Pulmonary artery endothelial cell (primary cell): ENCODE measurements at regions not wholly inside any gene's neighbourhood (a gene's known extent, or its start where the extent isn't known, plus 50 kb on each side); places are given as distances from the start of the nearest gene placed in this dataset.

ENCODE experiments used
- DNase-seq: peaks from one replicate; pipeline ENCODE4 v3.0.0-alpha.2; 2011; ENCODE audit warnings: low read depth, low spot score

DNA sequence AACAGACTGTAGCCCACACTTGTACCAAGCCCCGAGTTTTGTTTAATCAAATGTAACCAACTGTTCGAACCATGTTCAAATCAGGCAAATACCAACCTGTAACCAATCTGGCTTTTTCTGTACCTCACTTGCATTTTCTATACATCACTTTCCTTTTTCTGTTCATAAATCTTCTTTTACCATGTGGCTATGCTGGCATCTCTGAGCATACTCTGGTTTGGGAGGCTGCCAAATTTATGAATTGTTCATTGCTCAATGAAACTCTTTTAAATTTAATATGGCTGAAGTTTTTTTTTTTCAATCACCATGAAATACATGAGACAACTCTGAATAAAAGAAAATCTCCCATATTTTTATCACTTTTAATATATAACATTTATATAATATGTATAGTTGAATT lies 256.1 kb downstream of the SLITRK6 start:
- DNase-seq = no peak

DNA sequence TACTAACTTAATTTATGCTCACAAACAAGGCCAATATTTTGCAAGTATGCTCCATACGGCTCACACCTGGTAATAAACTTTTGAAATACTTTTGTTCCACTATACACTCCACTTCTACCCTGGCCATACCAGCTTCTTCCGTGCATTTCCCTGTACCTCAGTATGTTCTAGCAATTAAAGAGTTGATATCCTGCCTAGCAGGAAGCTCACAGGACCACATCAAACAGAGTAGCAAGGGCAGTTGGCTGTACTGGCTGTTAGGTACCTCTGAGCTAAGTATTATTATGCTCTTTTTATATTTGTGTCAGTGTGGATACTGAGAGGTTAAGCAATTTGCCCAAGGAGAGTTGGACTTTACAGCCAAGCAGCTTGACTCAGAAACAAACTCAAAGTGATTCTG lies 257.7 kb downstream of the SLITRK6 start:
- DNase-seq = no peak

DNA sequence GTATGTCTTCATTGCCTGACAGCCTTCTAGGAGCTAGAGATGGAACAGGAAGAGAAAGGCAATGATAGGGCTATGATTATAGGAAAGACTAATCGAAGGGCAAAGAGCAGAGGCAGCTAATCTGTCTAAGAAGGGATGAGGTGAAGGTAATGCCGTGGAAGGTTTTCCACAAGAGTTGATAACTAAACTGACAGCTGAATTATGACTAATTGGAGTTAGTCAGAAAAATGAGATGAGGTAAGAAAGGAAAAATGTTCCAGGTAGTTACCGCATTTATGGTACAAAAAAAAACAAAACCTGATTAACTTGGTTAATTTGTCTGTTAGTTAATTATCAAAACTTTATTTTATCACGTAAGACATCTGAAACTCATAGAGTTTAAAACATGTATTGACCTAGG lies 260.3 kb downstream of the SLITRK6 start:
- no peak for DNase-seq

DNA sequence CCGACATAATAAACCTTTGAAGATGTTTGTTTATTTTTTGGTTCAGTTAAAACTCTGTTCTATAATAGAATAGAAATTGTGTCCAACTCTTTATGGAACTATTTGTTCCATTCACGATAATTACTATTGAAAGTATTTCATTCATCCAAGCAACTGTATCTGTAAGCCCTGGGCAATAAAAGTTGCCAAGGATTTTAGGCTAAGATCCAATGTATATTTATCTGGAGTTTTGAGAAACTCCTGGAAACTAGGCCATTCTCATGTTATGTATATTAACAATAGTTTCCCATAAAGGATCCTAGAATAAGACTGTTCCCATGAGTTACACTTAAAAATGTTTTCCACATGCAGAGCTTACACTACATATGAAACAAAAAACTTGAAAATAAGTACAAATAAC lies 261.6 kb downstream of the SLITRK6 start:
- no peak for DNase-seq

DNA sequence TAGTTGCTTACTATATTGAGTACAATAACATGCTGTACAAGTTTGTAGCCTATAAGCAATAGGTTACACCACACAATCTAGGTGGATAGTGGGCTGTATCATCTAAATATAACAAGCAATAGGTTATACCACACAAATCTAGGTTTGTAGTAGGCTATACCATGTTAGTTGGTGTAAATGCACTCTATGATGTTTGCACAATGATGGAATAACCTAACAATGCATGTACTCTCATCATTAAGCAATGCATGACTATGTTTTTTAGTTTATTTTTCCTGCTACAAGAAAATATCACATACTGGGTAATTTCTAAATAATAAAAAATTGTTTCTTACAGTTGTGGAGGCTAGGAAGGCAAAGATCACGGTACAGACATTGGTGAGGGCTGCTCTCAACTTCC lies 262.5 kb downstream of the SLITRK6 start:
- DNase-seq = no peak

DNA sequence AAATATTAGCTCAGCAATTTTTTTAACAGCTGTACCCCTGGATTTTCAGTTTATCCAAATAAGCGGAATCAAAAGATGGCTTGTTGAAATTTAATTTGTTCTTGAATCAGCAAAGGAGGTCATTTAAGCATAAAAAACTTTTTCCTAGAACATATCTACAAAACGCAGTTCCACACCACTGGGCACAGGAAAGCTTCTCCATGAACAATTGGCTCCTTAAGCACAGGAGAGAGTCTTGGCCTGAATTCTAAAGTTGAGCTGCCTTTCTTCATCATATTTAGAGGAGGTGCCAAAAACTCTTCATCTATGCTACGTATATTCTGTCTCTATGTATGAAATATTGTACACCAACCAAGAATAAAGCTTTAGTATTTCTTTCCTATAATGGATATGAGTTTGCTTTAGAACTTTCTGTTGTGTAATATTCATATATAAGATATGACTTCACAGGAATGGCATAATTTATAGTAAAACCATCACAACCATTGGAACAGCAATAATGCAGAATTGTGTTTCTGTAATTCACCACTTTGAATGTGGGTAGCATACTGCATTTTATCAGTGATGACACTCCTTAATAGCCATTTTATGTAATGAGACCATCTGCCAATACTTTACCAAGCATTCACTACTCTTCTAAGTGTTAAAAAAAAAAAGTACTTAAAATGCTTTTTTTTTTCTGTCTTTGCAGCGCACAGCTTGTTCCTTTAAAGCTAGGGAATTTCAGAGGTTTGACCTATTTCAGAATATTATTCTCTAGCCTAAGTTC lies 263.7 kb downstream of the SLITRK6 start:
- DNase-seq = no peak

DNA sequence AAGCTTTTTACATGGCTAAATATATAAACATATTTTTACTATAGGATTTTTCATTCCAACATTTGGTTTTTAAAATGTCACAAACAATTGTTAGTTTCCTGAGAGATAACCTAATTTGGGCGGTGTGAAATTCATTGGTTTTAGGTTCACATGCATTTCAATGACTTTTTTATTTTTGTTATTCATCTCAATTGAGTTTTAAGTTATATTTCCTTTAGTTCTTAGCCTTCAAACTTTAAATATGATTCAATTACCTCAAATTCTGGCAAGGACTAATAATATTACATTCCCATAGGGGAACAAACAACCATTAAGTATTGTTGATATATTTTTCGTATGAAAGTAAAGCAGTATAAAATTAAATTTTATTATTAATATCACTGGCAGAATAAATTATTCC lies 265.3 kb downstream of the SLITRK6 start:
- DNase-seq = no peak

- no peak for DNase-seq
Measured at GRCh38 chr13:85529218-85529594, 270.0 kb downstream of the SLITRK6 start.

DNA sequence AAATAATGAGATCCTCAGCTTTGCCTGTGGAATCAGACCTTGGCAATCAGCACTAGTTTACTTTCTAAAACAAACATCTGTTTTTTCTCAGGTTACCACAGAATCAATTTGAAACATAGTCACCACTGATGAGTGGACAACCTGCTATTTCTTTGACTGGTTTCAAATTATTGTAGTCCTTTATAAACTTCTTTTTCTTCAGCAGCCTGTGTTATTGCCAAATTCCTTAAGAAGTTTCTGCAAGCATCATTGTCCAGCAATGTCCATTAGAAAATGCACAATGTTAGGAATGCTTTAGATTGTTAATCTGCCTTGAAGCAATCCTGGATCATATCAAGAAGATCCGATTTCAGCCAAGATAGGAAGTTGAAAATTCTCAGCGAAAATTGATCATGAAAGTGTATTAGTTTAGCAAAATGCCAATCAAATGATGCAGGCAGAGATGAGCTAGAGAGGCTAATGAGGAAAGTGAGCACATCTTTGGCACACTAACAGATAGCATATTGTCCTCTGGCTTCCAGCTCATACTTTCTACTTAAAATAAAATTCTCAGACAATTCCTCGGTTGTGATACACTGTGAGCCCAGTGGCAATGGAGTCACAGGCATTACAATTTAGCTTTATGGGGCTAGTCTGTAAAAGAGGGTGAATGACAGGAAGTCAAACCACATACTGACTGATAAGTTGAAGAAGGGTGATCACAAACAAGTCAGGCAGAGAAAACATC lies 270.6 kb downstream of the SLITRK6 start:
- DNase-seq = no peak

DNA sequence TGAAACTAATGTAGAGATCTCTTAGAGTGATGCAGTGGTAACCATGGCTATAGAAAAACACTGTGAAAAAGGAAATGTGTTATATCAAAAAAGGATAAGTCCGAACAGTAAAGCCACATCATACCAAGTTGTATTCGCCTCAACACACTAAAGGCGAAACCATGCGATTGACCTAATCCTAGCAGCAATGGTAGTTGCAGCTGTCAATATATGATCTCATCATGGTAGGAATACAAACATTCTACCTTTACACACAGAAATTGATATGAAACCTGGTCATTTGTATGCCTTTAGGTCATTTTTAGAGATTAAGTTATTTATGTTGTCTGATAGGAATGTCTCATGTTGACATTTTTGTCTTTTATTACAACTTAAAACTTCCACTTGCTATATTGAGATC lies 271.9 kb downstream of the SLITRK6 start:
- no peak for DNase-seq

DNA sequence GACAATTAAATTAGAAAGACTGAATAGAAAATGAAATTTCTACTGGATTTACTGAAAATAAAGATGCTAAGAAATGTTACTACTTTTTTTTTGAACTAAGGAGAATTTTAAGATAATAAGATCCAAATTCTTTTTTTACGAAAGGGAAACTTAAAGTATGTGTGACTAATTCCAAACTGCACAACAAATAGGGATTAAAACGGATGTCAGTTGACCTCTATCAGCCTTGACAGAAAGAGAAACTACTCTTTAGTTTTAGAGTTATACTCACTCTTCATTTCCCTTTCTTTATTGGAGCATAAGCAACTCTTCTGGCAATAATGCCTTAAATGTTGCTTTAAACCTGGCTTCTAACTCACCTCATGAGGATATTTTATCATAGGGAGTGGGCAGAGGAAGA lies 273.8 kb downstream of the SLITRK6 start:
- DNase-seq = no peak

- no peak for DNase-seq
Measured at GRCh38 chr13:85521657-85522056, 277.6 kb downstream of the SLITRK6 start.

DNA sequence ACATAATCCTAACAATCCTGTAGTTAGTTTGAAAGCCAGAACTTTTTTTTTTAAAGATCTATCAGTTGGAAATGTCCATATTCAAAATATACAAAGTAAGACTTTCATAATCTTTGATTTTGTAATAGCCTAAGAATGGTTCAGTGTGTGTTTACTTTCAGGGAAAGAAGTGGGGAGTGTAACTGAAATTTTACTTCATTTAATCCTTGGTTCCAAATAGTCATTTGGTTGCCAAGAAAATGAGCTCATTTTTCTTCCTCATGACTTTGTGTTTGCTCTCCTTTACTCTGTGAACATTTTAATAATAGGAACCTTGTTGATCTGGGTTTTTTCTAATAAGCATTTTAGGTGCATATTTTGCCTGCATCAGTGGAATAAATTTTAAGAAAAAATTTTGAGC lies 278.8 kb downstream of the SLITRK6 start:
- DNase-seq = no peak

GRCh38 chr13:85519363-85519762 lies 279.9 kb downstream of the SLITRK6 start:
- no peak for DNase-seq

DNA sequence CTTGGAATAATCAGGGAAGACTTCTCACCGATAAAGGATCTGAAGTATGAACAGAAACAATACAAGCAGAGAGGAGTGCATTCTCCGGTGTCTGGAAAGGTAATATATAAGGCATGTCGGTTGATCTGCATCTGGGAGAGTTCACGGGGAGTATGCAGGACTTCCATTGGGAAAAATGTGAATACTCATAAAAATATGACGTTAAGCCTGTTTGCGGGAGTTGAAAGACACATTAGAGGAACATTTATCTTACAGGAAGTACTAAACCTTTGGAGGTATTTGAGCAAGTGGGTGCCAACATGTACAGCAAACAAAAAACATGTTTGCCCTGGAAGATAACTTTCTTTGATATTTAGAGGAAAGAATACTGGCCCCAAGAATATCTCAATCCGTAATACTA lies 286.8 kb downstream of the SLITRK6 start:
- no peak for DNase-seq

- no peak for DNase-seq
Measured at GRCh38 chr13:85509512-85509911, 289.7 kb downstream of the SLITRK6 start.

DNA sequence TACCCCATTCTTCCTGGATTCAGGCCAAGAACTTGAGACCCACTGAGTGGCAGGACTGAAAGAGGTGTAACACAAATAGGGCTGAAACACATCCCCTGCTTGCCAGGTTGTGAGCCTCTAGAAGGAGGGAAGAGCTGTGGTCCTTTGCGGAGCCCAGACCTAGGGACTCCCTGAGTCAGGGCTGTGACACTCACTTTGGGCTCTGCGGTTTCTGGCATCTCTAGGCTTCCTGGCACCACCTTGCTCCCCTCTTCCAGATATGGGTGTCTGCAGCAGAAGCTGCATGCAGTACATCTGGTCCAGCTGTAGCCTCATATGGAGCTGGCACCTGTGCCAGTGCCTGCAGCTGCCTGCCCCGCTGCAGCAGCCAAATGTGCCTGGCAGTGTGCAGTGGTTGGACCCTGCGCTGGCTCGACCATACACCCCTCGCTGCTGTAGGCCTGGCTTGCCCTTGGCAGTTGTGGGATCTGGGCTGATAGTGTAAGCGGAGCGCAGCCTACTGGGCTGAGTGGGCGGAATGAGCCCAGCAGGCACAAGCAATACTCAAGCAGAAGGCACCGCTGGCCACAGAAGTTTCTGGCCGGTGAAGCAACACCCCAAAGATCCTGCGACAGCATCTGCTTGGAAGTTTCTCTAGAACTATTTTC lies 290.4 kb downstream of the SLITRK6 start:
- no peak for DNase-seq

DNA sequence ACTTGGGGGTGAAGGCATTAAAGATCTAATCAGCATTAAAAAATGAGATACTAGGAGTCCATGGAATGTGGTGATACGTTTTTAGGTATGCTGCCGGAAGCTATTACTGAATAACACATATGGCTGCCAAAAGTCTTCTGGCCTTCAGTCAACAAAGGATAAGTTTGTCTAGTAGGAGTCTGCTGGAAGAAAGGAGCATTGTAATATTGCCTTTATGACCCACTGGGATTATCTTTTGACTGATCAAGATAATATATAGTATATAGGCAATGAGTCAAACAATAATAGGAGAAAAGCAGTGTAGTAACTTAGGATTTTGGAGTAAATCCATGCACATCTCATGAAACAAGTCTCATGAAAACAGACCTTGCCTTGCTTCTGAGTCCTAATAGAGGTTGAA lies 295.4 kb downstream of the SLITRK6 start:
- no peak for DNase-seq

DNA sequence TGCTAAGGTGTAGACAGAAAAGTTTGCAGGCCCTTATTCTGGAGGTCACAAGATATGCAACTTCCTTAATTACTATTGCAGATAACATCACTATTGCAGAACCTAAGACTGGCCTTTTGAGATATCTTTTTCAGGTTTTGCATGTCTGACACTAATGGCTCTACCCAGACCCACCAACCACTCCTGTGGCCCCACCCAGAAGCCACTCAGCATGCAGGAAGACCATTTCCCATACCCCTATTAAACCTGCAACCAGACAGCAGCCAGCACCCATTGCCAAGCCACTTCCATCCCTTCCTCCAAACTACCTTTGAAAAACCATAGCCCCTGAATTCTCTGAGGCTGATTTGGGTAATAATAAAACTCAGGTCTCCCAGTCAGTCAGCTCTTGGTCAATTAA lies 297.6 kb downstream of the SLITRK6 start:
- DNase-seq = no peak

GRCh38 chr13:85500696-85501256 lies 298.4 kb downstream of the SLITRK6 start:
- no peak for DNase-seq

GRCh38 chr13:85498774-85499173 lies 300.4 kb downstream of the SLITRK6 start:
- DNase-seq = no peak

- DNase-seq = no peak
Measured at GRCh38 chr13:85497652-85498051, 301.6 kb downstream of the SLITRK6 start.
